GM12878 (cell line): ENCODE measurements at regions not wholly inside any gene's neighbourhood (a gene's known extent, or its start where the extent isn't known, plus 50 kb on each side); places are given as distances from the start of the nearest gene placed in this dataset.

Experiments used
- ATF2 ChIP-seq: IDR thresholded peaks from 2 replicates; pipeline ENCODE4 v1.6.1; 2012; ENCODE audit warnings: low read length, inconsistent platforms
- CEBPB ChIP-seq, 2 experiments: fragments of 150-350 bp in 1 of 2; IDR thresholded peaks; 2 replicates each; pipeline ENCODE4 v1.6.1; 2012 to 2014; ENCODE audit warnings: low read depth in 2 of 2, low read length in 2 of 2, borderline replicate concordance in 1 of 2, inconsistent platforms in 1 of 2
- CTCF ChIP-seq, 3 experiments: IDR thresholded peaks in 2 of 3; conservative IDR thresholded peaks in 1 of 3; 2 replicates each; pipeline ENCODE4 v1.5.1; 2011; ENCODE audit warnings: low read depth in 3 of 3, low read length in 3 of 3, mild to moderate bottlenecking in 3 of 3, control low read depth in 2 of 3, moderate library complexity in 2 of 3, inconsistent platforms in 1 of 3, mixed read lengths in 1 of 3; ENCODE audit not compliant: control insufficient read depth in 2 of 3, insufficient read depth in 1 of 3; ENCODE audit errors: extremely low read depth in 1 of 3
- GABPA ChIP-seq: IDR thresholded peaks from 2 replicates; pipeline ENCODE4 v1.6.1; 2014; ENCODE audit warnings: antibody characterized with exemption, low read depth, mild to moderate bottlenecking, inconsistent platforms
- NRF1 ChIP-seq: conservative IDR thresholded peaks from 2 replicates; pipeline ENCODE4 v1.6.1; 2011; ENCODE audit warnings: mild to moderate bottlenecking, low read depth, low read length, improper control_type of control experiment
- POLR2A ChIP-seq: IDR thresholded peaks from 2 replicates; pipeline ENCODE4 v1.6.1; 2011; ENCODE audit warnings: low read depth, mild to moderate bottlenecking, low read length

- TF ChIP-seq CTCF (IDR thresholded peaks at IDR 0.05 in 2 of 3, conservative IDR thresholded peaks at IDR 0.05 in 1 of 3; ENCODE audit: control insufficient read depth in 2 of 3, extremely low read depth in 1 of 3, insufficient read depth in 1 of 3, low read depth in 3 of 3, low read length in 3 of 3) (no peak), POLR2A (no peak), NRF1 (no peak), CEBPB (IDR thresholded peaks at IDR 0.05; ENCODE audit: borderline replicate concordance in 1 of 2, low read depth in 2 of 2, low read length in 2 of 2) (no peak), GABPA (no peak), ATF2 (no peak)
Observed at GRCh38 chr16:17560548-17560947, 89.8 kb upstream of the XYLT1 start.
